Nephron progenitor cell (in vitro differentiated cells): ENCODE measurements at regions not wholly inside any gene's neighbourhood (a gene's known extent, or its start where the extent isn't known, plus 50 kb on each side); places are given as distances from the start of the nearest gene placed in this dataset.
"Not testable (repeated sequence)": the region's sequence is repeated elsewhere in the genome, so short reads cannot be mapped to it uniquely, and the experiment has no call there.

Experiments used
- DNase-seq: peaks from one replicate; pipeline ENCODE4 v3.0.0; 2021
- H3K27ac Mint-ChIP-seq: 2 replicates; pipeline ENCODE4 v1.8.0; 2021; ENCODE audit warnings: mild to moderate bottlenecking, moderate library complexity, mixed read lengths
- H3K27me3 Mint-ChIP-seq: 2 replicates; pipeline ENCODE4 v1.8.0; 2021; ENCODE audit warnings: mild to moderate bottlenecking, low read depth, mixed read lengths; ENCODE audit not compliant: poor library complexity
- H3K36me3 Mint-ChIP-seq: 2 replicates; pipeline ENCODE4 v1.8.0; 2021; ENCODE audit warnings: low read depth, mixed read lengths
- H3K4me1 Mint-ChIP-seq: 2 replicates; pipeline ENCODE4 v1.8.0; 2021; ENCODE audit warnings: mixed read lengths
- H3K4me3 Mint-ChIP-seq: 2 replicates; pipeline ENCODE4 v1.8.0; 2021; ENCODE audit warnings: mild to moderate bottlenecking, moderate library complexity, mixed read lengths
- H3K9me3 Mint-ChIP-seq: 2 replicates; pipeline ENCODE4 v1.8.0; 2021; ENCODE audit warnings: mild to moderate bottlenecking, moderate library complexity, mixed read lengths
- CTCF ChIP-seq: fragments of 200-600 bp; sonication (generic); IDR thresholded peaks from 2 replicates; pipeline ENCODE4 v1.5.0; 2021; ENCODE audit warnings: antibody characterized with exemption

GRCh38 chr10:4150676-4151075 lies 365.7 kb upstream of the KLF6 start:
- Mint-ChIP-seq H3K4me1 (peaks cover 17% of the 10 kb centered on the region), H3K9me3 (no peaks in the 10 kb centered on the region), H3K27ac (no peak overlapping the region), H3K27me3 (no peaks in the 10 kb centered on the region), H3K4me3 (no peak overlapping the region), H3K36me3 (no peaks in the 10 kb centered on the region)
- no peak for DNase-seq
- no peak for TF ChIP-seq CTCF

- peaks cover 27% of the 10 kb centered on the region for H3K4me1 Mint-ChIP-seq
- not testable (repeated sequence) for H3K36me3 Mint-ChIP-seq, H3K27ac Mint-ChIP-seq, DNase-seq, H3K4me3 Mint-ChIP-seq, H3K27me3 Mint-ChIP-seq, H3K9me3 Mint-ChIP-seq
These were observed 364.5 kb upstream of the KLF6 start for GRCh38 chr10:4149460-4149859.

GRCh38 chr10:4147245-4147644 lies 362.2 kb upstream of the KLF6 start:
- peaks cover 27% of the 10 kb centered on the region for H3K4me1 Mint-ChIP-seq
- no peaks in the 10 kb centered on the region for H3K9me3 Mint-ChIP-seq
- no peak for DNase-seq
- H3K4me3 Mint-ChIP-seq: no peak overlapping the region
- H3K27me3 Mint-ChIP-seq: no peaks in the 10 kb centered on the region
- H3K27ac Mint-ChIP-seq: no peak overlapping the region
- no peak for TF ChIP-seq CTCF
- H3K36me3 Mint-ChIP-seq: no peaks in the 10 kb centered on the region

GRCh38 chr10:4144817-4145216 lies 359.8 kb upstream of the KLF6 start:
- Mint-ChIP-seq H3K27ac (peak overlapping the region; percentile 85), H3K27me3 (peaks cover 6% of the 10 kb centered on the region), H3K36me3 (peaks cover 12% of the 10 kb centered on the region), H3K4me3 (no peak overlapping the region), H3K9me3 (peaks cover 21% of the 10 kb centered on the region), H3K4me1 (peaks cover 19% of the 10 kb centered on the region)
- TF ChIP-seq CTCF: no peak
- peak; percentile 8 for DNase-seq

- Mint-ChIP-seq H3K9me3 (peaks cover 34% of the 10 kb centered on the region), H3K27me3 (peaks cover 9% of the 10 kb centered on the region), H3K4me3 (no peak overlapping the region), H3K4me1 (peaks cover 18% of the 10 kb centered on the region), H3K36me3 (peaks cover 12% of the 10 kb centered on the region), H3K27ac (no peak overlapping the region)
- TF ChIP-seq CTCF: no peak
- peak; percentile 19 for DNase-seq
These were observed 356.5 kb upstream of the KLF6 start for GRCh38 chr10:4141471-4141870.

GRCh38 chr10:4138146-4138721 lies 353.2 kb upstream of the KLF6 start:
- peaks cover 34% of the 10 kb centered on the region for H3K9me3 Mint-ChIP-seq
- no peak for DNase-seq
- peaks cover 9% of the 10 kb centered on the region for H3K27me3 Mint-ChIP-seq
- H3K36me3 Mint-ChIP-seq: peaks cover 12% of the 10 kb centered on the region
- H3K4me3 Mint-ChIP-seq: no peak overlapping the region
- no peak overlapping the region for H3K27ac Mint-ChIP-seq
- TF ChIP-seq CTCF: no peak
- H3K4me1 Mint-ChIP-seq: peaks cover 18% of the 10 kb centered on the region
